Right atrium auricular region (tissue), 2 donors: ENCODE measurements at regions not wholly inside any gene's neighbourhood (a gene's known extent, or its start where the extent isn't known, plus 50 kb on each side); places are given as distances from the start of the nearest gene placed in this dataset.

ENCODE experiments used
- DNase-seq: peaks from one replicate; pipeline ENCODE4 v3.0.0-alpha.2; 2019; ENCODE audit warnings: low spot score
- H3K27ac ChIP-seq, 2 donors: fragments of 200-600 bp; sonication (generic); 1 replicate in 1 of 2; 2 replicates in 1 of 2; pipeline ENCODE4 v1.5.1; 2016 to 2019
- H3K27me3 ChIP-seq, 2 donors: fragments of 200-600 bp; sonication (generic); one replicate each; pipeline versions ENCODE4 v1.5.1 to v1.6.0; 2017 to 2019
- H3K36me3 ChIP-seq: fragments of 200-600 bp; sonication (generic); one replicate; pipeline ENCODE4 v1.5.1; 2016
- H3K4me1 ChIP-seq, 2 donors: fragments of 200-600 bp; sonication (generic); one replicate each; pipeline versions ENCODE4 v1.5.1 to v1.6.0; 2017 to 2019
- H3K4me3 ChIP-seq, 2 donors: fragments of 200-600 bp; sonication (generic); 1 replicate in 1 of 2; 2 replicates in 1 of 2; pipeline ENCODE4 v1.5.1; 2017 to 2019; ENCODE audit warnings: mild to moderate bottlenecking in 1 of 2, moderate library complexity in 1 of 2
- H3K9me3 ChIP-seq, 2 donors: fragments of 200-600 bp; sonication (generic); one replicate each; pipeline ENCODE4 v1.5.1; 2019
- CTCF ChIP-seq, 2 donors: fragments of 200-600 bp; sonication (generic); IDR thresholded peaks; one replicate each; pipeline ENCODE4 v1.5.1; 2019; ENCODE audit warnings: antibody characterized with exemption in 2 of 2

- Histone ChIP-seq H3K4me1 (no peaks in the 10 kb centered on the region), H3K27ac (no peak overlapping the region), H3K4me3 (no peak overlapping the region), H3K27me3 (no peaks in the 10 kb centered on the region), H3K36me3 (no peaks in the 10 kb centered on the region), H3K9me3 (peaks cover 0 to 8% of the 10 kb centered on the region in 2 donors)
- no peak for TF ChIP-seq CTCF (IDR thresholded peaks at IDR 0.05)
- DNase-seq = no peak
Observed at GRCh38 chr15:94887391-94887790, 656.0 kb downstream of the MCTP2 start.

- TF ChIP-seq CTCF (IDR thresholded peaks at IDR 0.05) = no peak
- no peak for DNase-seq
- no peak overlapping the region for H3K4me3 ChIP-seq
- H3K27me3 ChIP-seq = no peaks in the 10 kb centered on the region
- no peak overlapping the region for H3K27ac ChIP-seq
- no peaks in the 10 kb centered on the region for H3K36me3 ChIP-seq
- peaks cover 0 to 6% of the 10 kb centered on the region in 2 donors for H3K9me3 ChIP-seq
- H3K4me1 ChIP-seq = no peaks in the 10 kb centered on the region
Observed at GRCh38 chr15:94889153-94889552, 657.8 kb downstream of the MCTP2 start.

DNA sequence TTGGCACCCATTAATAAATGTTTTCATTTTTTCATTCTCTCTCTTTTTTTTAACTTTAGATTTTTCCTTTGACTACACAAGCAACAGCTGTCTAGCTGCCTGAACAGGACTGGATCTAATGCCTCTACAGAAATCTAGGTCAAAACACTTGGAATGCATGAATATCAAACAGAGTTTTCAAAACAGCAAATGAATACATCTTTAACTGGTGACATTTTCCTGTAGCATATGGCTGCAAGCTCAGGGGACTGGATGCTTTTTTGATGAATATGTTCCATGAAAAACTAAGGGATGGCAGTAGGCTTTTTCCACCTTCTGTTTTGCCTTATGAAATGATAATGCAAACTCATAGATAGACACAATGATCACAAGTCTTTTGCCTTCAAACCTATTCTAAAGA is 661.7 kb downstream of the MCTP2 start:
- no peaks in the 10 kb centered on the region for H3K4me1 ChIP-seq
- H3K4me3 ChIP-seq = no peak overlapping the region
- H3K9me3 ChIP-seq = peaks cover 0 to 11% of the 10 kb centered on the region in 2 donors
- no peak for TF ChIP-seq CTCF (IDR thresholded peaks at IDR 0.05)
- no peaks in the 10 kb centered on the region for H3K27me3 ChIP-seq
- H3K36me3 ChIP-seq = no peaks in the 10 kb centered on the region
- H3K27ac ChIP-seq = no peak overlapping the region
- DNase-seq = no peak

- H3K36me3 ChIP-seq = no peaks in the 10 kb centered on the region
- H3K4me3 ChIP-seq = no peak overlapping the region
- H3K27ac ChIP-seq = no peak overlapping the region
- no peaks in the 10 kb centered on the region for H3K27me3 ChIP-seq
- H3K9me3 ChIP-seq = peaks cover 0 to 11% of the 10 kb centered on the region in 2 donors
- no peaks in the 10 kb centered on the region for H3K4me1 ChIP-seq
- DNase-seq = no peak
- TF ChIP-seq CTCF (IDR thresholded peaks at IDR 0.05) = no peak
Observed at GRCh38 chr15:94894056-94894455, 662.7 kb downstream of the MCTP2 start.

GRCh38 chr15:94909510-94909909 is 678.1 kb downstream of the MCTP2 start:
- DNase-seq = no peak
- Histone ChIP-seq H3K27ac (no peak overlapping the region), H3K36me3 (no peaks in the 10 kb centered on the region), H3K9me3 (peaks cover 0 to 34% of the 10 kb centered on the region in 2 donors), H3K4me1 (no peaks in the 10 kb centered on the region), H3K27me3 (no peaks in the 10 kb centered on the region), H3K4me3 (no peak overlapping the region)
- no peak for TF ChIP-seq CTCF (IDR thresholded peaks at IDR 0.05)

DNA sequence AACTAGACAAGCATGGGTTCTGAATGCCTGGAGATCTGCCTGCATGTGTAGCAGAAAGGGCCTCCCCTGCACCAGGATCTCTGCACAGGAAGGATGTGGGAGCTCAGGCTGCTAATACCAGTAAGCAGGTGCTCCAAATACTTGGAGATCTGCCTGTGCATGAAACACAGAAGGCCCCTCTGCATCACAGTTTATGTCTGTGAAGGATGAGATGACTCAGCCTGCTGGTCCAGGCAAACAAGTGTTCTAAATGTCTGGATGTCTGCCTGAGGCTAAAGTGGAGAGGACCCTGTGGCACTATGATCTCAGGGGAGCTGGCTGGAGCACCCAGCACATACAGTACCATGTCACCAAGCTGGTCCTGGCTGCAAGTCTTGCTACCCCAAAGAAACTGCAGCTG is 678.8 kb downstream of the MCTP2 start:
- Histone ChIP-seq H3K36me3 (no peaks in the 10 kb centered on the region), H3K27ac (no peak overlapping the region), H3K27me3 (no peaks in the 10 kb centered on the region), H3K4me1 (no peaks in the 10 kb centered on the region), H3K9me3 (peaks cover 0 to 34% of the 10 kb centered on the region in 2 donors), H3K4me3 (no peak overlapping the region)
- TF ChIP-seq CTCF (IDR thresholded peaks at IDR 0.05) = no peak
- DNase-seq = no peak
